ENCODE measurements at regions not wholly inside any gene's neighbourhood (a gene's known extent, or its start where the extent isn't known, plus 50 kb on each side); places are given as distances from the start of the nearest gene placed in this dataset.

DNA sequence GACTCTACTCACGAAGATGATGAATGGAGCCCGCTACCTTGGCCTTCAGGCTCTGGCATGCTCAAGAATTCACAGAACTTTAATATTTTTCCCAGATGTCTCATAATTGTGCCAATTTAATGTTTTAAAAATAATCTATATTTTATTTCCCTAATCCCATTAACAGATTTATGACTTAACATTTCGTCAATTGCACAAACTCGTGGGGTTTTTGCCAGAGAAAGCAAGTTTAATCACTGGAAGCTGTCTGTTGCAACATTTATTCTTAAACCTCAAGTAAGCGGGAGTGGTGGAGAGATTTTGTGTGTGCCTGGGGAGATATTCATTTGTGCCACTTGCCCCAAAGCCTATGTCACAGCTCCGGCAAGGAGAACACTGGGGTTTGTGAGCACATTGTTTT lies 117.9 kb downstream of the TEX36 start:
- H3K27ac ChIP-seq = no peak overlapping the region
- no peaks in the 10 kb centered on the region for H3K9me3 ChIP-seq
- H3K4me3 ChIP-seq = no peak overlapping the region
- no peaks in the 10 kb centered on the region for H3K36me3 ChIP-seq
- TF ChIP-seq, protein P1, sequence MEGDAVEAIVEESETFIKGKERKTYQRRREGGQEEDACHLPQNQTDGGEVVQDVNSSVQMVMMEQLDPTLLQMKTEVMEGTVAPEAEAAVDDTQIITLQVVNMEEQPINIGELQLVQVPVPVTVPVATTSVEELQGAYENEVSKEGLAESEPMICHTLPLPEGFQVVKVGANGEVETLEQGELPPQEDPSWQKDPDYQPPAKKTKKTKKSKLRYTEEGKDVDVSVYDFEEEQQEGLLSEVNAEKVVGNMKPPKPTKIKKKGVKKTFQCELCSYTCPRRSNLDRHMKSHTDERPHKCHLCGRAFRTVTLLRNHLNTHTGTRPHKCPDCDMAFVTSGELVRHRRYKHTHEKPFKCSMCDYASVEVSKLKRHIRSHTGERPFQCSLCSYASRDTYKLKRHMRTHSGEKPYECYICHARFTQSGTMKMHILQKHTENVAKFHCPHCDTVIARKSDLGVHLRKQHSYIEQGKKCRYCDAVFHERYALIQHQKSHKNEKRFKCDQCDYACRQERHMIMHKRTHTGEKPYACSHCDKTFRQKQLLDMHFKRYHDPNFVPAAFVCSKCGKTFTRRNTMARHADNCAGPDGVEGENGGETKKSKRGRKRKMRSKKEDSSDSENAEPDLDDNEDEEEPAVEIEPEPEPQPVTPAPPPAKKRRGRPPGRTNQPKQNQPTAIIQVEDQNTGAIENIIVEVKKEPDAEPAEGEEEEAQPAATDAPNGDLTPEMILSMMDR (IDR thresholded peaks at IDR 0.05) = no peak
- TF ChIP-seq POLR2A (IDR thresholded peaks at IDR 0.05) = no peak
- ATAC-seq (no peak), DNase-seq (no peak)
- peaks cover 0 to 25% (median 0%) of the 10 kb centered on the region in 9 donors for H3K27me3 ChIP-seq
- no peaks in the 10 kb centered on the region for H3K4me1 ChIP-seq
- WGBS, 4 donors = 75 to 78% (median 77%) methylated on average over 6 of the region's 6 CpGs
- intact Hi-C loops (cut with DNase I) = no loop called here

GRCh38 chr10:125564570-125564969 lies 118.4 kb downstream of the TEX36 start:
- H3K4me3 ChIP-seq = no peak overlapping the region
- DNase-seq = no peak
- no peaks in the 10 kb centered on the region for H3K36me3 ChIP-seq
- no peaks in the 10 kb centered on the region for H3K4me1 ChIP-seq
- H3K27ac ChIP-seq = no peak overlapping the region
- 58 to 76% (median 70%) methylated on average over 3 of the region's 3 CpGs for WGBS, 4 donors
- peaks cover 0 to 25% (median 2%) of the 10 kb centered on the region in 9 donors for H3K27me3 ChIP-seq
- H3K9me3 ChIP-seq = no peaks in the 10 kb centered on the region
- TF ChIP-seq, protein P1 (IDR thresholded peaks at IDR 0.05) = no peak
- no peak for TF ChIP-seq POLR2A (IDR thresholded peaks at IDR 0.05)
- no peak for ATAC-seq
- intact Hi-C loops (cut with DNase I) = no loop called here

- H3K36me3 ChIP-seq = no peaks in the 10 kb centered on the region
- DNase-seq = no peak
- H3K27ac ChIP-seq = no peak overlapping the region
- intact Hi-C loops (cut with DNase I) = no loop called here
- no peaks in the 10 kb centered on the region for H3K9me3 ChIP-seq
- WGBS, 4 donors = 76 to 83% (median 79%) methylated on average over 4 of the region's 4 CpGs
- no peak for ATAC-seq
- TF ChIP-seq, protein P1 (IDR thresholded peaks at IDR 0.05) = no peak
- TF ChIP-seq POLR2A (IDR thresholded peaks at IDR 0.05) = no peak
- H3K4me3 ChIP-seq = no peak overlapping the region
- H3K4me1 ChIP-seq = no peaks in the 10 kb centered on the region
- peaks cover 0 to 24% (median 3%) of the 10 kb centered on the region in 9 donors for H3K27me3 ChIP-seq
These were observed 120.2 kb downstream of the TEX36 start for GRCh38 chr10:125562737-125563136.

GRCh38 chr10:125560947-125561346 lies 122.0 kb downstream of the TEX36 start:
- intact Hi-C loops (cut with DNase I) = no loop called here
- 94 to 97% (median 97%) methylated on average over 2 of the region's 2 CpGs for WGBS, 4 donors
- ATAC-seq (no peak), DNase-seq (no peak)
- TF ChIP-seq, protein P1 (IDR thresholded peaks at IDR 0.05) = no peak
- no peak for TF ChIP-seq POLR2A (IDR thresholded peaks at IDR 0.05)
- H3K36me3 ChIP-seq = no peaks in the 10 kb centered on the region
- H3K9me3 ChIP-seq = no peaks in the 10 kb centered on the region
- peaks cover 0 to 19% (median 6%) of the 10 kb centered on the region in 9 donors for H3K27me3 ChIP-seq
- no peak overlapping the region for H3K27ac ChIP-seq
- H3K4me3 ChIP-seq = no peak overlapping the region
- no peaks in the 10 kb centered on the region for H3K4me1 ChIP-seq
